ENCODE measurements at regions not wholly inside any gene's neighbourhood (a gene's known extent, or its start where the extent isn't known, plus 50 kb on each side); places are given as distances from the start of the nearest gene placed in this dataset.

- FAIRE-seq (no peak), DNase-seq (ENCODE audit: low spot score in 2 of 2) (no peak)
Observed at GRCh38 chr17:27239584-27239983, 54.3 kb upstream of the WSB1 start.

- DNase-seq (ENCODE audit: low spot score in 2 of 2) = no peak
- no peak for FAIRE-seq
Observed at GRCh38 chr17:27240086-27240801, 53.7 kb upstream of the WSB1 start.

DNA sequence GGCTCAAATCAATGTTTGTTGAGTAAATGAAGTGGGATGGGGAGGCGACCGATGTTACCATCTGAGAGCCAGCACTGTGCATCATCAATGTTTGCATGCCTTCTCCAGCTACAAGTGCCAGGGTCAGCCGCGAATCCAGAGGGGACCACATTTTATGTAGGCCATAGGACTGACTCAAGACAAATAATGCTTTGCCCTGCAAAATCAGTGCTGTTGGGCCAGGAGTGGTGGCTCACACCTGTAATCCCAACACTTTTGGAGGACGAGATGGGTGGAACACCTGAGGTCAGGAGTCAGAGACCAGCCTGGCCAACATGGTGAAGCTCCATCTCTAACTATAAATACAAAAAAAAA lies 53.1 kb upstream of the WSB1 start:
- no peak for FAIRE-seq
- no peak for DNase-seq (ENCODE audit: low spot score in 2 of 2)

DNA sequence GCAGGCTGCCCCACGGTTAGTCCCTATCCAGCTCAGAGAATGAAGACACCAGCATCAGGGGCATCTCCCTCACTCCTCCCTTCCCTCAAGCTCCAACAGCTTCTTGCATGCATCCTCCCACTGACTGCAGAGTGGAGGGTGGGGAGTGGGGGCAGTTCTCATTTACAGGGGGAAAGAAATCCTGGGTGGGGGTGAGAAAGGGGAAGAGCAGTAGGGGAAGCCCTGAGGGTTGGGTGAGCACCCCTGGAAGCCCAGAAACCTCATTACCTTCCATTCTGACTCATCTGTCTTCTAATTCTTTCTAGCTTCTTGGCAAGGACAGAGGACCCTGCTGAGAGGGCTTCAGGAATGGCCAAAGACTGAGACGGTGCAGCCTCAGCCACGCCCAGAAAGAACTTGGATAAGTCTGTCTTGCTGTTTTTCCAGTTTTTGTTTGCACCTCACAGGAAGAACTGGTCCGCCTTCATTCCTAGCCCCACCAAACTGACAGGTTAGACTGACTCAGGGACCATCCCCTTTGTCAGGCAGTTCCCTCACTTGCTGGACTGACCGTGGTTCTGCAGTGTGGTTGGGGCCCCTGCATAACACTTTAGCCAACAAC lies 52.5 kb upstream of the WSB1 start:
- DNase-seq (ENCODE audit: low spot score in 2 of 2) (no peak), FAIRE-seq (no peak)

DNA sequence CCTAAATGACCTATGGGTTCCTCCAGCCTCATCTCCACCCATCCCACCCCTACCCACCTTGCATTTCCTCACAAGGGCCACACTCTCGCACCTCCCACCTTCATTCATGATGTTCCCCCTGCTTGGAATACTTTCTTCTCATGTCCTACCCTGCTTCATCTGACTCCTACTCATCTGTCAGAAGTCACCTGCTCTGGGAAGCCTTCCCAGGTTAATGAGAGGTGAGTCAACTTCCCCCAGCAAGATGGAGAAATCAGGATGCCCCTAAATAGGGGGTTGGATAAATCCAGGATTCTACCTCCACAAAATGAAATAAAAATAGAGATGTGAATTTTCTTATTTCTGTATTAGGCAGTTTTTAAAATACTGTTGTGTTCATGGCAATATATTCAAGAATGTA lies 51.0 kb upstream of the WSB1 start:
- DNase-seq (ENCODE audit: low spot score in 2 of 2) (no peak), FAIRE-seq (no peak)

- no peak for FAIRE-seq
- no peak for DNase-seq (ENCODE audit: low spot score in 2 of 2)
Observed at GRCh38 chr17:27244011-27244410, 49.9 kb upstream of the WSB1 start.

Data from frontal cortex (tissue), 3 donors.